GM18508 (cell line): ENCODE measurements at regions not wholly inside any gene's neighbourhood (a gene's known extent, or its start where the extent isn't known, plus 50 kb on each side); places are given as distances from the start of the nearest gene placed in this dataset.
"Not testable (repeated sequence)": the region's sequence is repeated elsewhere in the genome, so short reads cannot be mapped to it uniquely, and the experiment has no call there.

Experiments used
- ATAC-seq: cut with Tn5 transposase; IDR thresholded peaks from one replicate; pipeline ENCODE4 v1.9.1; 2021; ENCODE audit warnings: moderate number of reproducible peaks; ENCODE audit not compliant: insufficient read depth, unreplicated experiment

DNA sequence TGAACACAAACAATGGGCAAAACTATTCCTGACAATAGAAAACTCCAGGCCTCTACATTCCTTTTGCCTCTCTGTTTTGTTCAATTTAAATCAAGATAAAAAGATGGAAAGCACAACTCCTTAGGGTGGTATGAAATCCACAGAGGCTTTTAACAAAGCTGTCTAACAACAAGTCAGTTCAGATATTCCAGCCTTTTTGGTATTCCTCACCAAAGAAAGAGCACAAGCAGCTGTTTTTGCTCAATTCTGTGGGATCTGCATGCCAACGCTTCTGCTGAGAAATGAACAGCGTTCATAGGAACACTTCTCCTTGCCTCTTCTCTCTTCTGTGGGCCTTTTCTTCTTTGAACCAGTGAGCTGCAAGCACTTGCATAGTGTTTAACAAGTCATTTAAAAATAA, 411.6 kb upstream of the TCF4 start:
- ATAC-seq = no peak

DNA sequence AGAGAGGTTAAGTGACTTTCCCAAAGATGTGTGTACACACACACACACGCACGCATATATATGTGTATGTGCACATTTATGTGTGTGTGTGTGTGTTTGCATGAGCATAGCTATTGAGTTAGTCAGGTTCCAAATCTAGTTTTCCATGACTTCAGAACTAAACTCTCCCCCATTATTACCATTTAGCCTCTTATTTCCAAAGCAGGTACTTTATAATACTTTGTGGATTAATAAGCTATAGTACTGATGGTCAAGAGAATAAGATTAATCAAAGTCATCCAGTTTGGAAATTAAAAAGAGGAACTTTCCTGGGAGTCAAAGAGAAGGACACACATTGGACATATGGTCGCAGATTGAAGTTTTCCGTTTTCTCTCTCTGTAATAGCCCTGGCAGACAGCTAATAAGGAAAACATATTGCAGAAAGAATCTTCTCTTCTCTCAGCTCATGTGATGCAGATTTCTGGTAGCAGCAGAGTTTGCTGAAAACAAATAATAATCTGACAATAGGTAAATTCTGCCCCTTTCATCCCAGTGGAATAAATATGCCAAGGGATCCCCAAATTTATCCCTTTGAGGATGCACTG, 410.9 kb upstream of the TCF4 start:
- ATAC-seq = no peak

DNA sequence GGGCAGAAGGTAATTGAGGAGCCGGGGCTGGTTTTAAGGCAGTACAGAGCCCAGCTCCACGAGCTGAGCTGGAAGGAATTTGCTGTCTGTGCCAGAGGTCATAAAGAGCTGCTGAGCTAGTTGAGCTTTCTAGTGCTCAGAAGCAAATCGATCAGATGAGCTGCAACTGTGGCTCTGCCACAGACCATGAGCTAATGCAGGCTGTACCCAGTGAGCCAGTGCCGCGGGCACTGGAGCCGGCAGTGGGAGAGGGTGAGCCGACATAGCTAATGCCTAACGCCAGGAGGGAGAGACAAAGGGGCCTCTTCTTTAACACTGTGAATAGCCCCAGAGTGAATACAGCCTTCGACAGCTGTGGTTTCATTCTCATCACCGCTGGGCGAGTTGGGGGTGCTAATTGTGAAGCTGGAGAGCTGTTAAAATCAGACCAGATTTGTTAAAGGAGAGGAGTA, 410.1 kb upstream of the TCF4 start:
- no peak for ATAC-seq

DNA sequence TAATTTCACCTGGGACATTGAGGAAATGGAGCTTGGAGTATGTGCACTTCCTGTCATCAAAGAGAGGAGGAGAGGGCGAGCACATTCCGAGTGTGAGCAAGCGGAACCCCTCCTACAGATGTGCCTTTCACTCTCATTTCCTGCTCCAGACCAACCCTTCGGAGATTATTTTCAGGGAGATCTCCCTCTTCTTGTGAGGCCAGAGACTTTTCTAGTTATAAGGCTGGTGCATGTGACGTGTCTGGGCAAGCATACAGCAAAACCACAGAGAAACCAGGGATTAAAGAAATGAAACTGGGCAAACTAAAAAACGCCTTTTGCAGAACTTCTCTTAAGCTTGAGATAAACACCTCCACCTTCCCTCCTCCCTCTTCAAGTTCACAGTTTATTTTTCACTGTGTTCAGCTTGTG, 409.2 kb upstream of the TCF4 start:
- ATAC-seq = no peak

GRCh38 chr18:55996717-55997116, 408.7 kb upstream of the TCF4 start:
- no peak for ATAC-seq

DNA sequence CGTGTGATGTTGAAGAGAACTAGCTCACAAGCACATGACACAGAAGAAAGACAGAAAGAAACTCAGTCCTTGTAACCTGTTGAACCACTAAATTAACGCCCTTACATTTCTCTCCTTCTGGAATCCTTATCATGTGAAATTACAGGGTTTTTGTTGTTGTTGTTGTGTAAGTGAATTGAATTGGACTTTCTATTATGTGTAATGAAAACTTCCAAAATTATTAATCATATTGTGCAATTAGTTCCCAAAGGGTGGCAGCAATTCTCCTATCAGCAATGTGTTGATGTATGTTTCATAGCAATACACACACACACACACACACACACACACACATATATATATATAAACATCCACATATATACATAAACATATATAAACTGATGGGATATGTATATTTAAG, 402.2 kb upstream of the TCF4 start:
- no peak for ATAC-seq

GRCh38 chr18:55988537-55988936, 400.5 kb upstream of the TCF4 start:
- ATAC-seq = no peak

DNA sequence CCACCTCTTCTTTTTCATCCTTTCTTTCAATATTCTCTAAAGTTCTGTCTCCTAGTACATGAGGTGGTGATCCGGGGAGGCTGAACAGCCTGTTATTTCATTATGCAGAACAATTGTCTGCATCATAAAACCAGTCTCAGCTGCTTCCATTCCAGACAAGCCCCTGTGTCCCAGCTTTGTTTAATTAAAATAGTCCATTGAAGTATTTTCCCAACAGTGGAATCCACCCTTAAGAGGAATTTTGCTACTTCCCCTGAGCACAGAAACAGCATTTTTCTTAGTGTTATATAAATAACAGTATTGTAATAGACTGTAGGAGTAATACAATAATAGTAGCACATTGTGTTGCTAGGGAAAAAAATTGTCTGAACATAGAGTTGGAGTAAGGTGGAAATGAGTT, 395.4 kb upstream of the TCF4 start:
- ATAC-seq = no peak

GRCh38 chr18:55982992-55983391, 395.0 kb upstream of the TCF4 start:
- ATAC-seq = no peak

DNA sequence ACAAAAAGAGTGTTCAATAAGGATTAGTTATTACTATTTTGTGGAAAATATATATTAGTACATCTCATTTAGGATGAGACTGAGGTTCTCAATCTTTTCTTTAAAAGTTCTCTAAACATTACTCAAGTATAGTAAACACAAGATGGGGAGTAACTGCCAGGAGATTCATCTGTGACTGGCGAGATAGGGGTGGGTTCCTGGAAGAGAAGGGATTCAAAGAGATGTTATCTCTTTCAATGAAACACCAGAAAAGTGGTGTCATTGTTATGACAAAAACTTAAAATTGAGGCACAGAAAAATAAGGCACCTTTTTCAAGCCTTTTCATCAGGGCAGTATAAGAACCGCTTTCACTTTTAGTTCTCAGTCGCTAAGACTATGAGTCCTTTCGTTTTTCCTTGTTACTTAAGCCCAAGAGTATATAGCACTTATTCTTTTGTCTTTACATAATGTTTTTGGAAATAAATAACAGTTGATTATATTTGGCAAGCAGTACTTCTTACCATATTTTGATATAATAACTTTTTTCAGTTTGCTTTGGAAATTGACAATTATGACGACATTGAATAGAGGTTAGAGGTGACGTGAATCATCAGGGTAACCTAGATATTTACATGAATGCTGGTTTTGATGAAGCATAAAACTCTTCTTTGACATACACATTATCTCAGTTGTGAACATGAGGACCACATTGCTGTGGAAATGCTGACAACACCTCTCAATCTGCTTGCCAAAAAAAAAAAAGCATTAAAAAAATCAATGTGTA, 393.9 kb upstream of the TCF4 start:
- no peak for ATAC-seq

DNA sequence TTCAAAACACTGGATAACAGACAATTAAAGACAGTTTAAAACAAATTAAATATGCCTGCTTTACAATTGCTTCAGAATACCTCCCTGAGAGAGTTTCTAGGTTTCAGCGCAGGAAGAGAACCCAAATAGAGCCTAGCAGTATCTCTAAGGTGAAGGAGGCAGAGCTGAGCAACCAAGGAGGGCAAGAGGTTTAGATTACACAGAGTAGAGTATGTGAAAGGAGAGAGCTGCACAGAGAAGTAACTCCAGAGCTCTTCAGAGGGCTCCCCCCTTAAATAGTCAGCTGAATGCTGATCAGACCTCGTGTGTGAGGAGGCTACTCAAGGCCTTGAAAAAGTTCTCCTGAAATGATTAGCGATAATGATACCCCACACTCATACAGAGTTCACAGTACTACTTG, 386.5 kb upstream of the TCF4 start:
- ATAC-seq = no peak

DNA sequence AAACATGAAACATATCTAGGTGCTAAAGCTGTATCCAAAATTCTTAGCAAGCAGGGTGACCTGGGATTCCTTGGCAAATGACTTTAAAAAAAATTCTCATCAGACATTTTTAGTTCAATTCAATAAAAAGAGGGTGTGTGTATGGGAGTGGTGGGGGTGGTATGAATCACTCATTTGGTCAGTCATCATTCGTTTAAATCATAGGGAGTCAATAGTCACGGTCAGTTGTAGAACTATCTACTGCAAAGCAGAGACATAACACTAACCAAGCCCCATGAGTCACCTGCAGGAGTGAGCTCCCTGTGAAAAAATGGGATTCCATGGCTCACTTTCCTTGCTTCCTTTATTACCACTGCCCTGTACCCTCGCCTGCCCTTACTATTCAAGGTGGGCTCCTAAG, 380.6 kb upstream of the TCF4 start:
- no peak for ATAC-seq

DNA sequence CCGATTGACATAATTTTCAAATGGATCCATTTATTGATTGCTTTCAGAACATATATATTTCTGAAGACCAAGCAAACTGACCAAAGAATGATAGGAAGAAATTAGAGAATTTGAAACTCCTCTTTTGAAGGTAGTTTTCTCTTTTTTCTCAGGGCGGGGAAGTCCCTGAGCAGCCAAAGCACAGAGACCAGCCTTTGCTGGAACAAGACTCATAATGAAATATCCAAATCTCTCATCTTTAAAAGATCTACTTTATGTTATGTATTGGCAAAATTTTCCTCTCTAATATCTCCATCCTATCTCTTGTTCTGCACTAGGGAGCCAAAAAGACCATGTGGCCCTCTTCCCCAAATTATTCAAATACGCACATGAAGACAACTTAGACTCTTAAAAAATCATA, 379.0 kb upstream of the TCF4 start:
- no peak for ATAC-seq

- ATAC-seq = no peak
Measured at GRCh38 chr18:55964171-55964570, 376.2 kb upstream of the TCF4 start.

- no peak for ATAC-seq
Measured at GRCh38 chr18:55953326-55953725, 365.3 kb upstream of the TCF4 start.

DNA sequence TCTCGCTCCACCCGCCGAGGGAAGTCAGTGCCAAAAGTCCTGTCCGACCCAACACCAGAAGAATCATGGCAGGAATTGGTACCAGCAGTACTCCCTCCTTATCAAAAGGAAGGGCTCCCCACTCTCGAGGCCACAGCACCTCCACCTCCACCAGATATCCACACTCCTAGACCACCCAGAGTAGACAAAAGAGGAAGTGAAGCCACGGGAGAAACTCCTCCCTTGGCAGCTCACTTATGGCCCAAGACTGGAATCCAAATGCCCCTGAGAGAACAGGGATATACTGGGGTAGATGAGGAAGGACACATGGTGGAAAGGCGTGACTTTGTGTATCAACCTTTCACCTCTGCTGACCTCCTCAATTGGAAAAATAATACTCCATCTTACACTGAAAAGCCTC, 363.7 kb upstream of the TCF4 start:
- not testable (repeated sequence) for ATAC-seq

DNA sequence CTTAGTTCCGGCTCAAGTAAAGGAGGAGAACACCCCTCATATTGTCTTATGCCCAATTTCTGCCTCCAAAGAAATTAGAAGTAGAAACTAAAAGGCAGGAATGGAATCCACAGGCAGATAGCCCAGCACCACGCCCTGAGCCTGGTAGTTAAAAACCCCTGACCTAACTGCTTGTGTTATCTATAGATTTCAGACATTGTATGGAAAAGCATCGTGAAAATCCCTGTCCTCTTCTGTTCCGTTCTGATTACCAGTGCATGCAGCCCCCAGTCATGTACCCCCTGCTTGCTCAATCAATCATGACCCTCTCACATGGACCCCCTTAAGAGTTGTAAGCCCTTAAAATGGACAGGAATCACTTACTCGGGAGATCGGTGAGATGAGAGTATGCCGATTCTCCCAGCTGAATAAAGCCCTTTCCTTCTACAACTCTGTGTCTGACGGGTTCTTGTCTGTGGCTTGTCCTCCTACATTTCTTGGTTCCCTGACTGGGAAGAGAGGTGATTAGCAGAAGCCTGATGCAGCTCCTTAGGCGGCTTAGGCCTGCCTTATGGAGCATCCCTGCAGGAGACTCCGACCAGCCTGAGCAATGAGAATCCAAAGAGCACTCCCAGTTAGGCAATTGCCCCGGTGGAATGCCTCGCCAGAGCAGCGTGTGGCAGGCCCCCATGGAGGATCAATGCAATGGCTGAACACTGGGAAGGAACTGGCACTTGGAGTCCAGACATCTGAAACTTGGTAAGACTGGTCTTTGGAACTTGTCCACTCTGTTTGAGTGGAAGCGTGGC, 362.6 kb upstream of the TCF4 start:
- no peak for ATAC-seq

DNA sequence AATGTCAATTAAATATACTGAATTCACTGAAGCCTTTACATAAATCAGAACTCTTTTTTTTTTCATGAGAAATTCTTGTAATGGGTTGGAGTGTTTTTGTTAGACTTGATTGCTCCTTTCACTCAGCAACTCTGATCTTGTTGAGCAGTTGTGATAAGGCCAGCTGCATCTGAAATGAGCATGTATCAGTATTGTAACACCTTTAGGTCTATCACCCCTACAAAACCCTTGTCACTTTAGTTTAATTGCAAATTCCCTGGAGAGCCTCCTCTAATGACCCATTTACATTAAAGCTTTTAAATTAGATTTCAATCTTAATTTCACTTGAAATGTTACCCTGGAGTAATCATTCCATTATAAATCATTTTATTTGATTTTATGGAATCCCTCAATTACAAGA, 346.8 kb upstream of the TCF4 start:
- ATAC-seq = no peak

DNA sequence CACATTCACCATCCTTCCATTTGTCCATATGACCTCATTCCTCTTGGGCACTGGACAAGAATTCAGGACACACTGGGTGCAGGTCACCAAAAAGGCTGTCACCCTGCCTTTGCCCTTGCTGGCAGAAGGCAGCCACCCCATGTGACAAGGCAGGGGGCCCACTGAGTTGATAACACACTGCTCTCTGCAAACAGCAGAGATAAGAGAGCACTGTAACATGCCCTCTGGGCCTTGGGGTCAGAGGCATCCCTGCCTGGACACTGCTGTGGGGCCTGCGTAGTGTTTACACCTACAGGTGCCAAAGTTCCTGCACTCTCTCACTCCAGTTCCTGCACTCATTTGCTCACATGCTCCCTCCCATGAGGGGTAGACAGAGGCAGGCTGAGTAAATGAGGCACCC, 344.7 kb upstream of the TCF4 start:
- no peak for ATAC-seq

GRCh38 chr18:55927831-55928230, 339.8 kb upstream of the TCF4 start:
- no peak for ATAC-seq

DNA sequence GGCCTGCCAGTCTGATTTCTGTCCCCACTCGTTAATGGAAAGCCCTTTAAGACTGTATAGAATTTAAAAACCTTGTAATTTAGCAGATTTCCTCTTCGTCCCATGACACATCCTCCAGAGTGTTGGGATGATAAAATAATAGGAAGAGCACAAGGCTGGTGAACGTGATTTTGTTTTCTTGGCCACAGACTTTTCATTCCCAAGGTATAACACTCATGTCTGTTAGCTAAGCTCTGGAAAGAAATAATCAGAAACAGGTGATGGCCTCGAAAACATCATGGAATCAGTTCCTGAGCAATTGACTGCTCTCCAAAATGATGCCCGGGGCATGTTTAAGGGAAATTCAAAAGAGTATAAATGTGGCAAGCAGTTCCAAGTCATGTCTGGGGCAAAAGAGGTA, 337.8 kb upstream of the TCF4 start:
- no peak for ATAC-seq
